ENCODE measurements at regions not wholly inside any gene's neighbourhood (a gene's known extent, or its start where the extent isn't known, plus 50 kb on each side); places are given as distances from the start of the nearest gene placed in this dataset.

DNA sequence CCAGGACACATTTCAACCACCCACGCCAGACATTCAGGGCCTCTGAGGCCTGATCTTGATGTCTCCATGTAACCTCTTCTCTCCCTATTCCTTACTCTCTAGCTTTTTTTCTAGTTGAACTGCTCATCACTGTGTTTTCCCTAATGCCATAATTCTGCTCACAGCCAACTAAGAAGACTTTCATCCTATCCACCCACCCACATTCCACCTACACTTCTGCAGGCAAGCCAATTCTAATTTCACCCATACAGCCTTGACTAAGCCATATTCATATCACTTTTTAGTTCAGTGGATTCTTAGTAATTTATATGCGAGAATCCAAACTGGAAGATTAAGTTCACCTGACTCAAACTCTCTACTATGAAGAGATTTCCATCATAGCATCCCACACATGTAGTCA is 394.4 kb downstream of the INSC start:
- no peak for TF ChIP-seq TBP (CRISPR knock-in tag; IDR thresholded peaks at IDR 0.05)
- no peak for TF ChIP-seq CTCF (CRISPR knock-in tag; IDR thresholded peaks at IDR 0.05)
- TF ChIP-seq MAZ (IDR thresholded peaks at IDR 0.05; ENCODE audit: borderline replicate concordance, low read depth, low read length) = no peak
- TF ChIP-seq MAZ (CRISPR knock-in tag; IDR thresholded peaks at IDR 0.05; ENCODE audit: low read depth) = no peak
- TF ChIP-seq POLR2A (IDR thresholded peaks at IDR 0.05; ENCODE audit: insufficient read depth in 1 of 2, low read depth in 2 of 2, low read length in 2 of 2) = no peak
- TF ChIP-seq FOXO4 (CRISPR knock-in tag; conservative IDR thresholded peaks at IDR 0.05) = no peak
- TF ChIP-seq BORCS8-MEF2B (CRISPR knock-in tag; IDR thresholded peaks at IDR 0.05) = no peak
- TF ChIP-seq ZNF549 (CRISPR knock-in tag; IDR thresholded peaks at IDR 0.05) = no peak
- TF ChIP-seq MYC (CRISPR knock-in tag; IDR thresholded peaks at IDR 0.05; ENCODE audit: borderline replicate concordance) = no peak
